ENCODE measurements at regions not wholly inside any gene's neighbourhood (a gene's known extent, or its start where the extent isn't known, plus 50 kb on each side); places are given as distances from the start of the nearest gene placed in this dataset.

- Histone ChIP-seq H3K4me3 (replicated peaks in 1 of 3; ENCODE audit: insufficient read depth in 1 of 3, low read depth in 2 of 3, low read length in 3 of 3) (no peak overlapping the region), H3K27ac (ENCODE audit: extremely low read length, insufficient read depth, low read length) (no peak overlapping the region), H3K9ac (ENCODE audit: insufficient read depth, low read depth, low read length) (no peak overlapping the region), H4K20me1 (ENCODE audit: insufficient read depth, low read length) (no peaks in the 10 kb centered on the region), H3K27me3 (ENCODE audit: control insufficient read depth in 1 of 2, insufficient read depth in 2 of 2, low read length in 2 of 2) (no peaks in the 10 kb centered on the region), H3K79me2 (ENCODE audit: insufficient read depth, low read length) (no peaks in the 10 kb centered on the region), H3K36me3 (replicated peaks in 1 of 2; ENCODE audit: control insufficient read depth in 1 of 2, insufficient read depth in 2 of 2, low read length in 2 of 2) (no peaks in the 10 kb centered on the region), H2AFZ (ENCODE audit: low read length) (no peak overlapping the region), H3K4me2 (ENCODE audit: low read depth, low read length) (no peak overlapping the region), H3K4me1 (ENCODE audit: insufficient read depth, low read length) (peaks cover 37% of the 10 kb centered on the region), H3K9me3 (ENCODE audit: low read length) (no peaks in the 10 kb centered on the region)
- FAIRE-seq = no peak
- POLR2A ChIA-PET = interaction anchor here (0.7 to 1.1 kb wide), 3 partner anchors 10 to 65 kb away, joined by 3 to 4 read pairs (median 3); no protein-coding TSS in a partner anchor
- intact Hi-C loops (cut with micrococcal nuclease; ENCODE audit: unreplicated experiment) = loop anchor here (2.0 kb wide), 1 partner anchor 23 kb away; no protein-coding TSS in a partner anchor
- no peak for TF ChIP-seq ELF4 (CRISPR knock-in tag; IDR thresholded peaks at IDR 0.05; ENCODE audit: borderline replicate concordance)
- TF ChIP-seq ZNF724P (CRISPR knock-in tag; IDR thresholded peaks at IDR 0.05; ENCODE audit: borderline replicate concordance) = no peak
- TF ChIP-seq HIVEP1 (CRISPR knock-in tag; IDR thresholded peaks at IDR 0.05) = no peak
- no peak for TF ChIP-seq CBX1 (IDR thresholded peaks at IDR 0.05; ENCODE audit: low read depth)
- TF ChIP-seq ZNF557 (CRISPR knock-in tag; IDR thresholded peaks at IDR 0.05) = no peak
- TF ChIP-seq GATA4 (IDR thresholded peaks at IDR 0.05; ENCODE audit: borderline replicate concordance, low read depth) = no peak
- TF ChIP-seq NONO (IDR thresholded peaks at IDR 0.05) = no peak
- no peak for TF ChIP-seq NONO (CRISPR knock-in tag; conservative IDR thresholded peaks at IDR 0.05)
- TF ChIP-seq, protein P1, sequence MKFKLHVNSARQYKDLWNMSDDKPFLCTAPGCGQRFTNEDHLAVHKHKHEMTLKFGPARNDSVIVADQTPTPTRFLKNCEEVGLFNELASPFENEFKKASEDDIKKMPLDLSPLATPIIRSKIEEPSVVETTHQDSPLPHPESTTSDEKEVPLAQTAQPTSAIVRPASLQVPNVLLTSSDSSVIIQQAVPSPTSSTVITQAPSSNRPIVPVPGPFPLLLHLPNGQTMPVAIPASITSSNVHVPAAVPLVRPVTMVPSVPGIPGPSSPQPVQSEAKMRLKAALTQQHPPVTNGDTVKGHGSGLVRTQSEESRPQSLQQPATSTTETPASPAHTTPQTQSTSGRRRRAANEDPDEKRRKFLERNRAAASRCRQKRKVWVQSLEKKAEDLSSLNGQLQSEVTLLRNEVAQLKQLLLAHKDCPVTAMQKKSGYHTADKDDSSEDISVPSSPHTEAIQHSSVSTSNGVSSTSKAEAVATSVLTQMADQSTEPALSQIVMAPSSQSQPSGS (CRISPR knock-in tag; IDR thresholded peaks at IDR 0.05) = no peak
- no peak for TF ChIP-seq ZIK1 (CRISPR knock-in tag; IDR thresholded peaks at IDR 0.05; ENCODE audit: borderline replicate concordance, low read depth)
- TF ChIP-seq RORA (CRISPR knock-in tag; IDR thresholded peaks at IDR 0.05) = no peak
- CTCF ChIA-PET (ENCODE audit: low intra/inter-chr PET ratio, low total read pairs) = no interaction called here
- in situ Hi-C loops (cut with HindIII; ENCODE audit: extremely low pct_ligation_motif_present, low pct_unique_long_range_greater_than_20kb) = no loop called here
- BruUV-seq (replicated peaks) = no TSS peak
- 94% methylated on average over 9 of the region's 9 CpGs for WGBS (ENCODE audit: low lambda C conversion rate)
- DNase-seq (ENCODE audit: low spot score) = no peak
- ATAC-seq = no peak
Measured at GRCh38 chr5:143571642-143572624, 168.4 kb upstream of the NR3C1 start.

Measured in HepG2 (cell line).